ENCODE measurements at regions not wholly inside any gene's neighbourhood (a gene's known extent, or its start where the extent isn't known, plus 50 kb on each side); places are given as distances from the start of the nearest gene placed in this dataset.

- TF ChIP-seq CTCF (IDR thresholded peaks at IDR 0.05; ENCODE audit: low read depth, low read length) (no peak), EZH2phosphoT487 (IDR thresholded peaks at IDR 0.05; ENCODE audit: low read depth) (no peak)
These were observed 203.8 kb upstream of the ACO1 start for GRCh38 chr9:32180597-32180996.
